Activated CD8-positive, alpha-beta memory T cell treated with anti-CD3 and anti-CD28 coated beads for 1 hour (primary cell): ENCODE measurements at regions not wholly inside any gene's neighbourhood (a gene's known extent, or its start where the extent isn't known, plus 50 kb on each side); places are given as distances from the start of the nearest gene placed in this dataset.
"Not testable (repeated sequence)": the region's sequence is repeated elsewhere in the genome, so short reads cannot be mapped to it uniquely, and the experiment has no call there.

Experiments used
- DNase-seq, 2 donors: peaks; one replicate each; pipeline ENCODE4 v3.0.0-alpha.2; 2020; ENCODE audit warnings: low read depth in 1 of 2; ENCODE audit errors: extremely low read depth in 1 of 2

DNA sequence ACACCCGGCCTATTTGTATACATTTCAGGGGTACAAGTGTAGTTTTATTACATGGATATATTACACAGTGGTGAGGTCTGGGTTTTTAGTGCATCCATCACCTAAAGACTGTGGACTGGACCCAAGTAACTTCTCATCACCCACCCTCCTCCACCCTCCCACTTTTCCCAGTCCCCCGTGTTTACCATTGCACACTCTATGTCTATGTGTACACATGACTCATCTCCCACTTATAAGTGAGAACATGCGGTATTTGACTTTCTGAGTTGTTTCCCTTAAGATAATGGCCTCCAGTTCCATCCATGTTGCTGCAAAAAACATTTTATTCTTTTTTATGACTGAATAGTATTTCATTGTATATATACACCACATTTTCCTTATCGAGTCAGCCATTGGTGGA is 98.9 kb upstream of the WAC start:
- no peak for DNase-seq

DNA sequence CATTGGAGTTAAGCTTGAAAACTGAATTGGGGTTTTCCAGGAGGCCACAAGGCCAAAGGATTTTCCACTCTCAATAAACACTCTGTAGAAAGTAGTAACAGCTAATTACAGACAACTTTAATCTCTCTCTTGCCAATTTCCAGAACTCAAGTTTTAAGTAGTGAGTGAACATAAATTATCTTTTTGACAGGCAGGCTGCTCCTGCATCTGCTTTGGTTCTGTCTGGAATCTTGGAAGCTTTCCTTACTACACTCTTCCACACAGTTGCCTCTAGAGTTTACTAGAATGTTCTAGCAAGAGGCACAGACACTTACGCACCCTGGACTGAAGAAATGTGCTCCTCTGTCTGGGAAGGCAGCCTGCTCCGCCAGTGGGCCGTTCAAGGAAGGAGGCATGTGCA is 90.5 kb upstream of the WAC start:
- no peak for DNase-seq

DNA sequence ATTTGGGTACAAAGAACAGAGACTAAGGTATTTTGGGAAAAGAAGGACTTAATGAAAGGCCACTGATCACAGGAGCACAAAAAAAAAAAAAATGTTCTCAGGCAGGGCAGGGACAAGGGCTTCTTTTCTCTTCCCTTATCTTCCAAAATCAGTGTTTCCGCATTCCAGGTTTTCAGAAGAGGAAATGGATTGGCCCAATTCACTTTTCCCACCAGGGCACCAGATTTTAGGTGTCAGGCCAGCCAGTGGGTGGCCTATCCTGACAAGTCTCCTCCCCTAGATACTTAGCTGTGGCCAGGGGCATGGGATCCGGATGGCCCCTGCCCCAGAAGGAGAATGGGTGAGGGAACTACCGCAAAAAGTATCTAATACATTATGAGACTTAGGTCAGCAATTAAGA is 88.9 kb upstream of the WAC start:
- DNase-seq = no peak

DNA sequence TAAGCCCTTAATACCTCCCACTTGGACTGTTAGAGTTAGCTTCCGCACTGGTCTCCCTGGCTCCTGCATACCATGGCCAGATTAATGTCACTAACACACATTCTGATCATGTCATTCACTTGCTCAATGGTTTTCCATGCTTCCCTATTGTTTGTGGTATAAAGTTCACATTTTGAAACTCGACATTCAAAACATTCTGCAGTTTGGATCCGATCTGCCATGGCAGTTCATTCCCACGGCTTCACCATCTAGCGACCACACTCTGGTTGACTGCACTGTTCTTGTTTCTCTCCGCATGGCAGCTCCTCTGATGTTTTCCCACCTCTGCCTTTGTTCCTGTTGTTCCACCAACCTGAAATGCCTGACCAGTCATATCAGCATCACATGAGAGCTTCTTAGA is 87.4 kb upstream of the WAC start:
- DNase-seq = no peak

DNA sequence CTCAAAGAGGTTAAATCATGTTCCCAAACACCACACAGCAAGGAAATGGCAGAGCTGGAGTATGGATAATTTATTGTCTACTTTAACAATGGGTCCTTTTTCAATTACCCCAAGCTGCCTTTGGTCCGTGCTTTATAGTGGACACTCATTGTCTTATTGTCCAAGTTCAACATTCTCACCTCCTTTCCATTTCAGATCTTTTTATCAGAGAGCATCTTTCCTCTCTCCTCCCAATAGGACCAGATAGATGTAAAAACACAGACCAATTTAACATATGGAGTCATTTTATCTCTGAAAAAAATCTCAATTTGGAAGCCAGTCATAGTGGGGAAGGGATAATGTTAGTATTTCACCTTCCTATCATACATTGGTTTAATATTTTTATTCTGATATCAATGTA is 83.5 kb upstream of the WAC start:
- DNase-seq = no peak

DNA sequence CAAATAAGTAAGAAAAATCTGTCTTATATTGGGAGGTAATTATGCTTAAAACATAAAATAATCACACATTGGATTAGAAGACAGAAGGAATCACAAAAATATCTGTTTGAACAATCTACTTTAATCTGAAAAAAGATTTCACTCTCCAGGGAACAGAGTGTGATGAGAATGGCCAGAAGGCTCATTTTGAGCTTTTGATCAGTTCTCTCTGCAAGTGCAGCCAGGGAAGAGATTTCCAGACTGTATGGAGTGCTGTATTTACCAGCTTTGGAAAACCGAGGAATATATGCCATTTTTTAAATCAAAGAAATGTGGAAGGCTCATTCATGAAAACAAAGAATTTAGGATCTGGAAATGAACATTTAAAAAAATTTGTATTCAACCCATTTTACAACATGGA is 83.0 kb upstream of the WAC start:
- no peak for DNase-seq

DNA sequence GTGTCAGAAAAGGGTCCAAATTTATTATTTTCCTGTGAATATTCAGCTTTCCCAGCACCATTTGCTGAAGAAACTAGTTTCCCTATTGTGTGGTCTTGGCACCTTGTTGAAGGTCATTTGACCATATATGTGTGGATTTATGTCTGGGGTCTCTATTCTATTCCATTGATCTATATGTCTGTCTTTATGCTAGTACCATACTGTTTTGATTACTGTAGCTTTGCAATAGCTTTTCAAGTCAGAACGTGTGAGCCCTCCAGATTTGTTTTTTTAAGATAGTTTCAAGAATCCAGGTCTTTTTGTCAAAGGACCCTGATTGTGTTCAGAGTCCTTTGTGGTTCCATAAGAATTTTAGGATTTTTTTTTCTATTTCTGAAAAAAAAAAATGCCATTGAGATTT is 79.0 kb upstream of the WAC start:
- no peak for DNase-seq

DNA sequence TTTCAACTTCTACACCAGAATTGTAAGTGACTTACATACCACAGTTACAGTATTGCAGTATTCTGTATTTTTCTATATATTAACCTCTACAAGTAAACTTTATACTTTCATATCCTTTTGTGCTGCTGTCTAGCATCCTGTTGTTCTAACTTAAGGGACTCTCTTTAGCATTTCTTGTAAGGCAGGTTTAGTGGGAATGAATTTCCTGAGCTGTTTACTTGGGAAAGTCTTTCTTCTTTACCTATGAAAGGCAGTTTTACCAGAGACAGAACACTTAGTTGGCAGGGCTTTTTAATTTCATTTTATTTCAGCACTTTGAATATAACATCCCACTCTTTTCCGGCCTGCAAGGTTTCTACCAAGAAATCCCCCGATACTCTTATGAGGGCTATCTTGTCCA is 75.8 kb upstream of the WAC start:
- DNase-seq = no peak

DNA sequence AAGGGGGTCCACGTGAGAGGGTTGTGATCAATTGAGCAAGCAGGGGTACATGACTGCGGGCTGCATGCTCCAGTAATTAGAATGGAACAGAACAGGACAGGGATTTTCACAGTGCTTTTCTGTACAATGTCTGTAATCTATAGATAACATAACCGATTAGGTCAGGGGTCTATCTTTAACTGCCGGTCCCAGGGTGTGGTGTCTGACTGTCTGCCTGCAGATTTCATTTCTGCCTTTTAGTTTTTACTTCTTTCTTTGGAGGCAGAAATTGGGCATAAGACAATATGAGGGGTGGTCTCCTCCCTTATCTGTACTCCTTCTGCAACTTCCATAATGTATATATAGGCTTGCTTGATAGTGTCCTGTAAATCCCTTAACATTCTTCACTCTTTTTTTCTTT is 75.0 kb upstream of the WAC start:
- not testable (repeated sequence) for DNase-seq

DNA sequence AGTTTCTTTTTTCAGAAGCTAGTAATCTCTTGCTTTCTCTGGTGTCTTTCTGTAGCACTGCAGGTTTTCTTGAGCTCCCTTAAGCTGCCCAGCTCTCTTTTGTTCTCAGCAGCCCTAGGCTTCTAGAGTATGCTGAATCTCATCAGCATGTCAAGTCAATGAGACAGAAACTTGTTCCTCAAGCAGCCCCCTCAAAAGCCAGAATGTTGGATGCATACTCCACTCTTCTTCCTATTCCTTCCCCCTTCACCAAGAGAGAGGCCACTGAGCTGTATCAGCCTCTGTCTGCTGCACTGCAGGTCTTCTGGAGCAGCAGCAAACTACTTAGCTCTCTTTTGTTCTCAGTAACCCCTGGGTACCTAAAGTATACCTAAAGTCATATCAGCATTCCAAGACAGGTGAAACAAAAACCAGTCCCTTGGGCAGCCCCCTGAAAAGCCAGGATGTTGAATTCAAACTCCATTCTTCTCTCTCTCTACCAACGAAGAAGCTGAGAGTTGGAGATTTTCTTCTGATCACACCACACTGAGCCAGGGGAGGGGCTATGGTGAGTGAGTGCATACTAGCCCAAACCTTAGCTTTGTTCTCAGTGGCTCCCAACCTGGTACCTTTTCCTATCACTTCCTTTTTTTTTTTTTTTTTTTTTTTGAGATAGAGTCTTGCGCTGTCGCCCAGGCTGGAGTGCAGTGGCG is 73.3 kb upstream of the WAC start:
- no peak for DNase-seq

DNA sequence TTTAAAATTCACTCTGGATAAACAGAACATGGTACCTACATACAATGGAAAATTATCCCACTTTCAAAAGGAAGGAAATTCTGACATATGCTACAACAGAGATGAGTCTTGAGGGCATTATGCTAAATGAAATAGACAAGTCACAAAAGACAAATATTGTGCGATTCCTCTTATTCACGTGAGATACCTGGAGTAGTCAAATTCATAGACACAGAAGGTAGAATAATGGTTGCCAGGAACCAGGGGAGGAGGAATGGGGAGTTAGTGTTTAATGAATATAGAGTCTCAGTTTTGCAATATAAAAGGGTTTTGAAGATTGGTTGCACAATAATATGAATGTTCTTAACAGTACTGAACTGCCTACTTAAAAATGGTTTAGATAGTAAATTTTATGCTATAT is 69.8 kb upstream of the WAC start:
- no peak for DNase-seq

DNA sequence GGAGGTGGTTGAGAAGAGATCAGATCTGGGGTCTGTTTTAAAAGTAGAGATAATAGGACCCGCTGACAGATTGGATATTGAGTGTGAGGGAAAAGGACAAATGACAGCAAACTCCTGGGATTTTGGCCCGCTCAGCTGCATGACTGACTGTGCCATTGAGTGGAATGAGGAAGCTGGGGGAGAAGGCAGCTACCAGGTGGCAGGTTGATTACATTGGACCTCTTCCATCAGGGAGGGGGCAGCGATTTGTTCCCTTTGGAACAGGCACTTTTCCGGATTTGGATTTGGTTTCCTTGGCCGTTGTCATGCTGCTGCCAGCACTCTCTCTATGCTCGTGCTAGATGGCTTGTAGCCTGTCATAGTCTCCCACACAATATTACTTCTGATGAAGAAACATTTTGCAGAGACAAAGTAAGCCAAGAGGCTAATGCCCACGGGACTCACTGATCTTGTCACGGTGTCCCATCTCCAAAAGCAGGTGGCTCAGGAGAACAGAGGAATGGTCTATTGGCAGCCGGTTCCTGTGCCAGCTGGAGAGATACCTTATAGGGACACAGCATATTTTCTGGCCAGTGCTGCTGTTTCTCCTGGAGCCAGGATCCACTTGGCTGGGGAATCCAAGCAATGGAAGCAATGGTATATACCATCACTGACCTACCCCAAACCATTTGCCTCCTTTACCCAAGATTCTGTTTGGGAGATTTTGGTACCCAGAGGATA is 69.1 kb upstream of the WAC start:
- DNase-seq = no peak

DNA sequence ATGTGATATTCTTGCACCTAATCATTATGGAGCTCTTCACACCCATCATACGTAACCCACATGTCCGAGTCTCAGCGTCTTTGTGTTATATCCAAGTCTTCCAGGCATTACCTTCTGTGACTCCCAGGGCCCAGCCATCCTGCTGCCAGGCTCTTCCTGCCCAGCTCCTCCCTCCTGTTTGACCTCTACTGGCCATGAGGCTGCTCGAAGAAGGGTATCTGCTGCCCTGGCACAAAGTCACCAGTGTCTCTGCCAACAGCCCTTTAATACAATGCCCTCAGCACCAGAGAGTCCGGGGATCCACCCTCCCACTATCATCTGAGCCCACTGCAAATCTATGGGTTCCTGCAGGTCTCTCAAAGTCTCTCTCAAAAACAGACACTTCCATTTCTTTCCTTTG is 65.3 kb upstream of the WAC start:
- no peak for DNase-seq

DNA sequence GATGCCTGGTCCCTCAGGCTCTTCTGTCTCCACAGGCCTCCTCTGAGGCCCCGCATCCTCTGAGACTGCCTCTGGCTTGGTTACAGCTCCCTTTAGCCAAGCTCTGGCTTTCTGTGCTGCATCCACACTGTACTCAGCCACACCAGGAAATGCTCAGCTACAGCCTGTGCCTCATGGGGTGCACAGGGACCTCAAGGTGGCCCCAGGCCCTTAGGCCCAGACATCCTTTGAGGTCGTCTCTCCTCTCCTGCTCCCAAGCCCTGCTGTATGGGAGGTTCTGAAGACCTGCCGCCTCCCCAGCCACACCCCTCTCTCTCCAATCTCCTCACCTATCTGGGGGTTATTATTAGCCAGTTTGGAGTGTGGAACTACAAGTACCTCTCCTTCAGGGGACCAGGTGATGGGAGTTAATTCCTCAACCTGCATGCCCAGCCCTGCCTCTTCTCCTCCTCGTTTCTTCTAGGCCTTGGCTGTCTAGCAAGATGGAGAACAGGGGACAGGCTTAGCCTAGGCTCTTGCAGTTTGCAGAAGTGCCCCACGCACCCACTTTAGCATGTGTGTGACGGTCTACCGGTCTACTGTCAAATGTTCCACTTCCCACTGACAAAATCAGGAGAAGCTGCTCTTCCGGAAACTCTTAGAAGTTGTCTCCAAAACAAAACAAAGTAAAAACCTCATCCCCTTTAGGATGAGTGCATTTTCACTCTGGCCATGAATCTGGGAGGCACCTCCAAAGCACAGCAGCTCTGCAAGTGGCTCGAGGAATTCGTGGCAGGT is 64.0 kb upstream of the WAC start:
- no peak for DNase-seq

DNA sequence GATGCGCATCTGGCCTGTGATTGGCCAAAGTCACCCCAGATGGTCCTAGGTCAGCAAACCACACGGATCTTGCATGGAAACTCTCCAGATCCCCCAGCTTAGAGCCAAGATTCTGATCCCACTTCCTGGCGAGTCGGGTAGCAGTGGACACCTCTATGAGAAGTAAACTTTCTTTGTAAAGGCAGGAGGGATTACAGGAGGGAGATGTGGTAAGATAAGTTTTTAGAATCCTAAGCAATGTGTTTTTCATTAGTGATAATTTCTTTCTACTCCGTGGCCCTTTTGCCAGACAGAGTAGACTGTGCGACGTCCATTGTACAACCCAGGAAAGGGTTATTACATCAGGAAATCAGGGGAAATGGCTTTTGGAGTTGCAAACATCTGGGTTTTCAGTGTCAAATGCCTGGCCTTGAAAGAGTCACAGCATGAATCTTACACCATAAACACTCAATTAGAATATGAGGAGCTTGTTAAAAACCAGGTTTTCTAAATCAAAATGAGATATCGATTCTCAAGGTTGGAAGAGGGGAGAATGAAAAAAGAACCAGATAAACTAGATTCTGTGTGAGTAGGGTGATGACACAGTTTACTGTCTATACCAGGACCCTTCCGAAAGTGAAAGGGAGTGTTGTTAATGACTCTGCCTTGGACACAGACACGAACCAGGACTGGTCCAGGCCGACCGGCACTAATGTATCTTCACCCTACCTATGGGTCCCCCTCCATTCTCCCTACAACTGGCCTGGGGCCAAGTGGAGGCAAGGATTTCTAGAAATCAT is 61.9 kb upstream of the WAC start:
- DNase-seq = no peak

DNA sequence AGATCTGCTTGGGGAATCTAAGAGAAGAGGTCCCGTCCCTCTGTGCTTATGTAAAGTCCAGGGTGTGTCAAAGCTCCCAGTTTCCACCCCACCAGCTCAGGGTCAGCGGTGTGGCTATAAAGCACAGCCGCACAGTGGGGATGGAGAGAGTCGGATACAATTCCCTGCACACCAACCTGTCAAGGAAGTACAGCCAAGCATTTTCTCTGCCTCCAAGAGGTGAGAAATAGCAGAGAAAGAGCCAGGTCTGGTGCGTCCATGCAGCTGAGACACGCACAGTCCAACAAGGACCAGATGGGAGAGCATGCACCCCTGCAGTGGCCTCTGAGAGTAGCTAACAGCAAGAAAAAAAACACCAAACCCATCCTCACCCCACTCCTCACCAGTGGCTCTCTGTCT is 61.3 kb upstream of the WAC start:
- DNase-seq = no peak

DNA sequence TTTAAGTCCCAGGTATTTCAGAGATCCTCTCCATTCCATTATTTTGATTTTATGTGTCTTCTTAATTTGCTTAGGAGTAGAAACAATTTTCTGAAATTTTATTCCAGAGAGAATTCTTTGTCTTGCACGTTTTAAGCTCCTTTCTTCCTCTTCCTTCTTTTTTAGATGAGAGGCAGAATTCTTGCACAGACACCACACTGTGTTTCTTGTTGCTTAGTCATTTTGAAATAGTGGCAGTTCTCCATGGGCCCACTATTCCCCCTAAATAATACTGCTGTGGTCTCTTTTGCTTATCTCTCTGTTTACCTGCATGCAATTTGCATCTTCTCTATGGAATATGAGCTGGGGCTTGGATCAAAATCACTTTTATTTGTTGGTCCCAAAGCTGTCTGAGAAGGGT is 54.3 kb upstream of the WAC start:
- no peak for DNase-seq

DNA sequence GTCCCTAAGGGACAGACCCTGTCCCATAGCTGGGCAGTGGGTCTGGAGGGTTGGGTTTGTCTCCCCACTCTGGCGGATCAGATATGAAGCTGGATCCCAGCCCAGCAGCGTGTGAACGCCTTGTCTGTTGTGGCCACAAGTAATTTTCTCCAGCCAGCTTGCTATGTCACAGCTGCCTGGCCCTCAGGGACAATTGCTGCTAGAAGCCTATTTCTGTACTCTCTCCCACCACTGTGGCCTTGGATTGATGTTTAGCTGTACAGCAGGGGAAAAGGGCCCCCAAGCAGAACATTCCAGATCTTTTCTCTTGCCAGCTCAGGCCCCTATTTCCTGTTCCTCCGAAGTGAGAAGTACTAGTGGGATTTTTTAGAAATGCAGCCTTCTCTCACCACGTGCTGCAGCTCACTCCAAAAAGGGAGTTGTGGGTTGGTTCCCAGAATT is 53.5 kb upstream of the WAC start:
- DNase-seq = no peak

DNA sequence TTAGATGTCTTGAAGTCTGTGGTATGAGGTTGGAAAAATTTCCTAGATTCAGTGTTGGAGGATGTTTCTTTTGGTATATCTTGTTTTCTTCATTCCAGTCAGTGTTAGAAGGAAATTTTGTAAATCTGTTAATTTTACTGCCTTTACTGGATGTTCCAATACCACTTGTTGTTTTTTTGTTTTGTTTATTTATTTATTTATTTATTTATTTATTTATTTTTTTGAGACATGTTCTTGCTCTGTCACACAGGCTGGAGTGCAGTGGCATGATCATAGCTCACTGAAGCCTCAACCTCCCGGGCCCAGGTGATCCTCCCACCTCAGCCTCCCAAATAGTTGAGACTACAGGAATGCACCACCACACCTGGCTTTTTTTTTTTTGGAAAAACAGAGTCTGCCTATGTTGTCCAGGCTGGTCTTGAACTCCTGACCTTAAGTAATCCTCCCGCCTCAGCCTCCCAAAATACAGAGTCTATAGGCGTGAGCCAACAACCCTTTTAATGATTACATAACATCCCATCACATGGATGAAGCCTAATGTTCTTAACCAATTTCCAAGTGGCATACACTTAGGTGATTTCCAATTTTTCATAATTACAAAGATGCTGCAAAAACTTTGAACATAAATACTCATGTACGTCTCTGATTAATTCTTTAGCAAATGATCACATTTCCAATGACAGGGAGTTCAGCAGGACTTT is 52.8 kb upstream of the WAC start:
- no peak for DNase-seq

DNA sequence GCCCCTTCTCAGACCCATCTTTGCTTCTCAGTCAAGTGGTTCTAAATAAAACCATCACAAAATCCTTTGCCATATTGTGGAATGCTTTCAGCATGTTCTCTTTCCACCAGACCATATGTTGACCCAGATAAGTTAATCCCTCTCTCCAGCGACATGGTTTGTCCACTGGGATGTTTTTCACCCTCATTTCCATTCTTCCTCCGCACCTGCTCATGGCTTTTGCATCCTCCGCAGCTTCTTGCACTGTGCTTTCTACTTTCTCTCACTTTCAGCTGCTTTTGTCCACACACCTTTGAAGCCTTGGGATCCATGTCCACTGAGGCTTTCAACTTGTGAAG is 52.3 kb upstream of the WAC start:
- no peak for DNase-seq

DNA sequence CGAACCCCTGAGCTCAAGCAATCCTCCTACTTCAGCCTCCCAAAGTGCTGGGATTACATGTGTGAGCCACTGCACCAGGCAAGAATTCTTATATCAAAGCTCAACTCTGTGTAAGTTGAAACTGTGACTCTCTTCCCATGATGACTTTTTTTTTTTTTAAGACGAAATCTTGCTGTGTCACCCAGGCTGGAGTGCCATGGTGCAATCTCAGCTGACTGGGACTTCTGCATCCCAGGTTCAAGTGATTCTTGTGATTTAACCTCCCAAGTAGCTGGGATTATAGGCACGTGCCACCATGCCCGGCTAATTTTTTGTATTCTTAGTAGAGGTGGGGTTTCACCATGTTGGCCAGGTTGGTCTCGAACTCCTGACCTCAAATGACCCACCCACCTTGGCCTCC is 51.6 kb upstream of the WAC start:
- DNase-seq = not testable (repeated sequence)
